Ovary (tissue), 7 donors: ENCODE measurements at regions not wholly inside any gene's neighbourhood (a gene's known extent, or its start where the extent isn't known, plus 50 kb on each side); places are given as distances from the start of the nearest gene placed in this dataset.
"Not testable (repeated sequence)": the region's sequence is repeated elsewhere in the genome, so short reads cannot be mapped to it uniquely, and the experiment has no call there.

Experiments
- DNase-seq, 5 donors: peaks; one replicate each; pipeline ENCODE4 v3.0.0-alpha.2; 2019 to 2020
- H3K27ac ChIP-seq, 2 donors: fragments of 200-600 bp; one replicate each; pipeline versions ENCODE4 v1.5.1 to v1.8.0; 2019 to 2022
- H3K27me3 ChIP-seq: fragments of 200-600 bp; one replicate; pipeline ENCODE4 v1.8.0; 2022
- H3K36me3 ChIP-seq: fragments of 200-600 bp; sonication (generic); one replicate; pipeline ENCODE4 v1.5.1; 2019
- H3K4me1 ChIP-seq: one replicate; pipeline ENCODE4 v1.8.1; 2013; ENCODE audit warnings: mild to moderate bottlenecking, moderate library complexity; ENCODE audit not compliant: insufficient read depth
- H3K4me3 ChIP-seq: fragments of 200-600 bp; sonication (generic); one replicate; pipeline ENCODE4 v1.5.1; 2017
- H3K9me3 ChIP-seq, 2 donors: fragments of 200-600 bp in 1 of 2; sonication (generic) in 1 of 2; one replicate each; pipeline versions ENCODE4 v1.5.1 to v1.8.1; 2013 to 2019; ENCODE audit warnings: mild to moderate bottlenecking in 1 of 2, moderate library complexity in 1 of 2
- CTCF ChIP-seq, 3 donors: fragments of 450-650 bp in 2 of 3; fragments of 200-600 bp in 1 of 3; IDR thresholded peaks; one replicate each; pipeline versions ENCODE4 v1.5.1 to v1.8.0; 2016 to 2022; ENCODE audit warnings: antibody characterized with exemption in 3 of 3, mild to moderate bottlenecking in 1 of 3
- EP300 ChIP-seq: sonication (generic); formaldehyde crosslinking; IDR thresholded peaks from one replicate; pipeline ENCODE4 v1.6.1; 2017; ENCODE audit warnings: antibody characterized with exemption
- POLR2A ChIP-seq: fragments of 450-650 bp; IDR thresholded peaks from one replicate; pipeline ENCODE4 v1.6.1; 2017; ENCODE audit warnings: antibody characterized with exemption, mild to moderate bottlenecking, moderate library complexity
- WGBS, 3 donors: extraction: QIAGEN DNeasy Blood & Tissue Kit in 1 of 3; methylation state at CpG; one replicate each; pipeline versions ENCODE4 v1.1.5 to v1.1.7; 2013 to 2017; 5-methylcytosine and 5-hydroxymethylcytosine counted together
- intact Hi-C, 4 donors: fragments of 100-400 bp; cut with DNase I; formaldehyde crosslinking; loops; one replicate each; pipeline versions ENCODE4 v1.11.0 to v1.15.1; 2022 to 2023
- donor health status: DM: no; HTN: no; CAD: no; lungs with moderate emphysema.
- donor health status: DM: no; HTN: no; CAD: no.
- donor health status: Bipolar disorder and iron deficiency.
- donor health status: DM: no; HTN: no; CAD: no.
- donor health status: DM: yes; HTN: yes; CAD: no.

- TF ChIP-seq CTCF (IDR thresholded peaks at IDR 0.05) = no peak
- TF ChIP-seq POLR2A = no peak
- TF ChIP-seq EP300 = no peak
- Histone ChIP-seq H3K27me3 (no peaks in the 10 kb centered on the region), H3K9me3 (no peaks in the 10 kb centered on the region), H3K4me3 (no peak overlapping the region), H3K4me1 (no peaks in the 10 kb centered on the region), H3K27ac (no peak overlapping the region), H3K36me3 (no peaks in the 10 kb centered on the region)
- DNase-seq = no peak
- 68 to 85% (median 82%) methylated on average over 5 of the region's 5 CpGs for WGBS, 3 donors
- intact Hi-C loops = no loop called here
Observed at GRCh38 chr15:59791079-59791478, 102.0 kb upstream of the BNIP2 start.

- intact Hi-C loops, H3K27me3 ChIP-seq, H3K36me3 ChIP-seq, H3K9me3 ChIP-seq, H3K4me1 ChIP-seq, DNase-seq, H3K4me3 ChIP-seq, H3K27ac ChIP-seq: not testable (repeated sequence)
- WGBS, 3 donors = 87 to 98% (median 93%) methylated on average over 3 of the region's 3 CpGs
Observed at GRCh38 chr15:59786466-59786865, 97.3 kb upstream of the BNIP2 start.

- H3K27me3 ChIP-seq, H3K36me3 ChIP-seq, H3K4me1 ChIP-seq, H3K4me3 ChIP-seq, intact Hi-C loops, DNase-seq, H3K27ac ChIP-seq, H3K9me3 ChIP-seq: not testable (repeated sequence)
- 52 to 65% (median 58%) methylated on average over 1 of the region's 1 CpG for WGBS, 3 donors
Observed at GRCh38 chr15:59785981-59786380, 96.9 kb upstream of the BNIP2 start.

- intact Hi-C loops, H3K27ac ChIP-seq, H3K27me3 ChIP-seq, H3K4me1 ChIP-seq, H3K9me3 ChIP-seq, H3K4me3 ChIP-seq, DNase-seq, H3K36me3 ChIP-seq: not testable (repeated sequence)
- 65 to 75% (median 66%) methylated on average over 8 of the region's 8 CpGs for WGBS, 3 donors
Observed at GRCh38 chr15:59783774-59784520, 94.8 kb upstream of the BNIP2 start.

GRCh38 chr15:59779110-59779509, 90.0 kb upstream of the BNIP2 start:
- H3K27me3 ChIP-seq = no peaks in the 10 kb centered on the region
- H3K36me3 ChIP-seq = no peaks in the 10 kb centered on the region
- TF ChIP-seq POLR2A (no peak), CTCF (IDR thresholded peaks at IDR 0.05) (no peak), EP300 (no peak)
- intact Hi-C loops = no loop called here
- H3K4me1 ChIP-seq = no peaks in the 10 kb centered on the region
- no peak overlapping the region for H3K4me3 ChIP-seq
- no peak overlapping the region for H3K27ac ChIP-seq
- 90 to 100% (median 98%) methylated on average over 1 of the region's 1 CpG for WGBS, 3 donors
- no peak for DNase-seq
- H3K9me3 ChIP-seq = no peaks in the 10 kb centered on the region

GRCh38 chr15:59764775-59765174, 75.7 kb upstream of the BNIP2 start:
- DNase-seq = no peak
- H3K27me3 ChIP-seq = no peaks in the 10 kb centered on the region
- H3K36me3 ChIP-seq = no peaks in the 10 kb centered on the region
- WGBS, 3 donors = 53 to 62% (median 56%) methylated on average over 2 of the region's 2 CpGs
- no peaks in the 10 kb centered on the region for H3K9me3 ChIP-seq
- H3K4me1 ChIP-seq = no peaks in the 10 kb centered on the region
- no peak overlapping the region for H3K4me3 ChIP-seq
- H3K27ac ChIP-seq = no peak overlapping the region
- TF ChIP-seq POLR2A (no peak), EP300 (no peak), CTCF (IDR thresholded peaks at IDR 0.05) (no peak)
- intact Hi-C loops = no loop called here
